ENCODE measurements at regions not wholly inside any gene's neighbourhood (a gene's known extent, or its start where the extent isn't known, plus 50 kb on each side); places are given as distances from the start of the nearest gene placed in this dataset.

GRCh38 chr1:169053196-169053595, 53.3 kb upstream of the ATP1B1 start:
- DNase-seq (ENCODE audit: low spot score) = no peak

Measured in H4 (cell line).